Epithelial cell of proximal tubule (primary cell): ENCODE measurements at regions not wholly inside any gene's neighbourhood (a gene's known extent, or its start where the extent isn't known, plus 50 kb on each side); places are given as distances from the start of the nearest gene placed in this dataset.

Source experiments
- DNase-seq: peaks from one replicate; pipeline ENCODE4 v3.0.0-alpha.2; 2011; ENCODE audit warnings: low read depth
- H3K4me3 ChIP-seq: 2 replicates; pipeline ENCODE4 v1.5.1; 2011; ENCODE audit warnings: low read depth, mild to moderate bottlenecking, low read length
- TF ChIP-seq, protein P1 (sequence below): conservative IDR thresholded peaks from 2 replicates; pipeline ENCODE4 v1.5.1; 2012; ENCODE audit warnings: low read depth, mild to moderate bottlenecking, low read length

DNA sequence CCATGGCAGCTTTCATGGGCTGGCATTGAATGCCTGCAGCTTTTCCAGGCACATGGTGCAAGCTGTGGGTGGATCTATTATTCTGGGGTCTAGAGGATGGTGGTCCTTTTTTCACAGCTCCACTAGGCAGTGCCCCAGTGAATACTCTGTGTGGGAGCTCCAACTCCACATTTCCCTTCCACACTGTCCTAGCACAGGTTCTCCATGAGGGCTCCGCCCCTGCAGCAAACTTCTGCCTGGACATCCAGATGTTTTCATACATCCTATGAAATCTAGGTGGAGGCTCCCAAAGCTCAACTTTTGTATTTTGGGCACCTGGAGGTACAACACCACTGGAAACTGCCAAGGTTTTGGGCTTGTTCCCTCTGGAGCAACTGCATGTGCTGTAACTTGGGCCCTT is 450.6 kb downstream of the LMO7 start:
- TF ChIP-seq, protein P1, sequence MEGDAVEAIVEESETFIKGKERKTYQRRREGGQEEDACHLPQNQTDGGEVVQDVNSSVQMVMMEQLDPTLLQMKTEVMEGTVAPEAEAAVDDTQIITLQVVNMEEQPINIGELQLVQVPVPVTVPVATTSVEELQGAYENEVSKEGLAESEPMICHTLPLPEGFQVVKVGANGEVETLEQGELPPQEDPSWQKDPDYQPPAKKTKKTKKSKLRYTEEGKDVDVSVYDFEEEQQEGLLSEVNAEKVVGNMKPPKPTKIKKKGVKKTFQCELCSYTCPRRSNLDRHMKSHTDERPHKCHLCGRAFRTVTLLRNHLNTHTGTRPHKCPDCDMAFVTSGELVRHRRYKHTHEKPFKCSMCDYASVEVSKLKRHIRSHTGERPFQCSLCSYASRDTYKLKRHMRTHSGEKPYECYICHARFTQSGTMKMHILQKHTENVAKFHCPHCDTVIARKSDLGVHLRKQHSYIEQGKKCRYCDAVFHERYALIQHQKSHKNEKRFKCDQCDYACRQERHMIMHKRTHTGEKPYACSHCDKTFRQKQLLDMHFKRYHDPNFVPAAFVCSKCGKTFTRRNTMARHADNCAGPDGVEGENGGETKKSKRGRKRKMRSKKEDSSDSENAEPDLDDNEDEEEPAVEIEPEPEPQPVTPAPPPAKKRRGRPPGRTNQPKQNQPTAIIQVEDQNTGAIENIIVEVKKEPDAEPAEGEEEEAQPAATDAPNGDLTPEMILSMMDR, result no peak
- no peak for DNase-seq

DNA sequence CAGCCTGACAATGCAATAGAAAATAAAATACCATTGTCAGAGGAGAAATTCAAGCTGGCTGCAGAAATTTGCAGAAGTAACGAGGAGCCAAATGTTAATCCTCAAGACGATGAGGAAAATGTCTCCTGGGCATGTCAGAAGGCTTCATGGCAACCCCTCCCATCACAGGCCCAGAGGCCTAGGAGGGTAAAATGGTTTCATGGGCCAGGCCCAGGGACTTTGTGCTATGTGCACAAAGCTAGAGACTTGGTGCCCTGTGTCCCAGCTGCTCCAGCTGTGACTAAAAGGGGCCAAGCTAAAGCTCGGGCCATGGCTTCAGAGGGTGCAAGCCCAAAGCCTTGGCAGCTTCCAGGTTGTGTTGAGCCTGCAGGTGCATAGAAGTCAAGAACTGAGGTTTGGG is 431.7 kb downstream of the LMO7 start:
- no peak for DNase-seq
- TF ChIP-seq, protein P1, result no peak
- no peak overlapping the region for H3K4me3 ChIP-seq

More for the DNA sequence above, 450.6 kb downstream of the LMO7 start:
- H3K4me3 ChIP-seq, result no peak overlapping the region

DNA sequence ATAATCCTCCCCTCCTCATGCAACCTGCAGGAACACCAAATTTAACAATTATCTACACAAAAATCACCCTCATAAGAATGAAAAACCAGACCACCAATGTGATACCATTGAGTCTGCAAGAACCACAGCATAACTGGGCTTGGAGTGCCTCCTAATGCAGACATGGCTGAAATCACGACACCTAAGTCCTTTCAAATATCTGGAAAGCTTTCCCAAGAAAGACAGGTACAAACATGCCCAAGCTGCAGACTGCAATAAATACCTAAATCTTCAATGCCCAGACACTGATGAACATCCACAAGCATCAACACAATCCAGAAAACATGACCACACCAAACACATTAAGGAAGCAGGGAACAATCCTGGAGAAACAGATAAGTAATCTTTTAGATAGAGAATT is 417.1 kb downstream of the LMO7 start:
- no peak overlapping the region for H3K4me3 ChIP-seq
- TF ChIP-seq, protein P1, result no peak
- DNase-seq, result no peak

DNA sequence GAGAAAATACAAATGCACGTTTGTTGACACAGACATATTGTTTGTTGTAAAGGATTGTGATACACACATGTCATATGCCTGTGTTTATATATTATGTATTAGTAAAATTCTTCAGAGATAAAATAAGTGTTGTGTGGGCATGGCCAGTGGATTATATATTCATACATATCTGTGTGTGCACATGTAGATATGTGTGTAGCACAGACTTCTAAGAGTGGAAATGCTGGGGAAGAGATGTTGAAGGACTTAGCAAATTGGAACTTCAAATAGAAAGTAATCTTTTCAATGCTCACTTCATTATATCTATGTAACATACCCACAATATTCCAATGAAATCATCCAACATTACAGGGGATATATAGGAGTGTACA is 413.2 kb downstream of the LMO7 start:
- no peak for DNase-seq
- TF ChIP-seq, protein P1, result no peak
- H3K4me3 ChIP-seq, result no peak overlapping the region

DNA sequence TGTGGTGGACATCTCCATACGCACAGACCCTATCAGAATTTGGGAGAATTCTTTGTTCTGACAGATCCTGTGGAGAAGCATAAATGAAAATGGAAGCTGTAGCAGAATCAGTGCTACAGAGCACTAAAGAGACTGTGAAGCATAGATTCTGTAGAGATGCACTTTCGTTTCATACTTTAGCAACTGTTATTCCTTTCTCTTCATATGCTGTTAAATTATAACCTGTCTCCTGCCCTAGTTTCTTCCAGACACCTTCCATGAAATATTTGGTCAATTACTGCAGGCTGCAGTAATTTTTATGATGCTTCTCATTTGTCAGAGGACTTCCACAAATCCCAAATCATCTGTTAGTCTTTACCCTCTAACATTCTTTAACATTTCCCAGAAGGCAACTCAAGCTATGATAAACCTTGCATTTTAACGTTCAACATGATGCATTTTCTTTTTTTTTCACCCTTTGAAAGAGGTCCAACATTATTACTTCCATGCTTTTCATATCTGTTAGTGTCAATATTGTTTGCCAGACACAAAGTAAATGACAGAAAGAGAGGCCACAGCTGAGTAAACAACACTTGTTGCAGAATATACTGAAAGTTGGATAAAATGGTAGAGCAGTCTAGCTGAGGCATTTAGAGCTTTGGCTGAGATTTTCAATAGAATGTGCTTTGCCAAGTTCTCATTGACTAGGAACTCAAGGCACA is 412.7 kb downstream of the LMO7 start:
- TF ChIP-seq, protein P1, result no peak
- H3K4me3 ChIP-seq, result no peak overlapping the region
- no peak for DNase-seq

DNA sequence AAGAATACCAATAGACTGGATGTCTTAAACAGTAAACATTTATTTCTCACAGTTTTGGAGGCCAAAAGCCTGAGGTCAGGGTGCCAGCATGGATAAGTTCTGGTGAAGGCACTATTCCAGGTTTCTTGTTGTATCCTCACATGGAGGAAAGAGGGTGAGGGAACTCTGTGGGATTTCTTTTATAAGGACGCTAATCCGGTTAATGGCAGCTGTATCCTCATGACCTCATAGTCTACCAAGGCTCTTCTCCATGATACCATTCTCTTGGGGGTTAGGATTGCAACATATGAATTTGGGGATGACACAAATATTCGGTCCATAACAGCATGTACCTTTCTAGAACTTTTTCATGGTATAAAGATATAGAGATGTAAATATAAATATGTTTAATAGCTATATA is 412.0 kb downstream of the LMO7 start:
- no peak for DNase-seq
- H3K4me3 ChIP-seq, result no peak overlapping the region
- TF ChIP-seq, protein P1, result no peak

DNA sequence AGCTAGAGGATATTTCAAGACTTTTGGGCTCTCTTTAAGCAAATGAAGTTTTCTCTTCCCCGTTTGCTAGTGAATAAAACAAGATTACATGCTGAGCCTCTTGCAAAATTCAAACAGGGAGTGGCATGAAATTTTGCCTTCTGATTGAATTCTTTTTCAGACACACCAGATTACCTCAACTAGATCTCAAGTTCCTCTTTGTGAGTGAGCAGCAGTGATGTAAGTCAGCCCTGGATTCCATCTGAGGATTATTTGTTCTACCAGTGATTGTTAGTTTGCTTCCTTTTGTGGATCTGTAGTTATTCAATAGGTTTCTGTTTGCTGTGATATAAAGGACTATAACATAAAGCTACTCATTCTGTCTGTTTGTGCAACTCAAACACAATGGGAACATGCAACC is 407.7 kb downstream of the LMO7 start:
- TF ChIP-seq, protein P1, result no peak
- H3K4me3 ChIP-seq, result no peak overlapping the region
- no peak for DNase-seq
